Mesendoderm (in vitro differentiated cells): ENCODE measurements at regions not wholly inside any gene's neighbourhood (a gene's known extent, or its start where the extent isn't known, plus 50 kb on each side); places are given as distances from the start of the nearest gene placed in this dataset.

ENCODE experiments used
- DNase-seq: peaks from one replicate; pipeline ENCODE4 v3.0.0; 2013
- H2AK5ac ChIP-seq: 2 replicates; pipeline ENCODE4 v1.6.1; 2013; ENCODE audit warnings: low read length, inconsistent platforms
- H2BK120ac ChIP-seq: 2 replicates; pipeline ENCODE4 v1.6.1; 2013; ENCODE audit warnings: low read depth, mild to moderate bottlenecking, low read length, moderate library complexity, mixed read lengths
- H2BK15ac ChIP-seq: replicated peaks from 2 replicates; pipeline ENCODE4 v1.6.1; 2013; ENCODE audit warnings: low read depth, mild to moderate bottlenecking, moderate library complexity
- H2BK5ac ChIP-seq: 2 replicates; pipeline ENCODE4 v1.6.1; 2013; ENCODE audit warnings: low read length, inconsistent platforms
- H3K18ac ChIP-seq: 2 replicates; pipeline ENCODE4 v1.6.1; 2013; ENCODE audit warnings: mild to moderate bottlenecking, low read length, mixed read lengths
- H3K23ac ChIP-seq: one replicate; pipeline ENCODE4 v1.6.1; 2013; ENCODE audit warnings: low read length
- H3K27ac ChIP-seq: 2 replicates; pipeline ENCODE4 v1.5.1; 2013; ENCODE audit warnings: low read depth, mild to moderate bottlenecking, inconsistent platforms, low read length, moderate library complexity
- H3K27me3 ChIP-seq: 2 replicates; pipeline ENCODE4 v1.6.1; 2013; ENCODE audit warnings: low read length, control low read depth, mild to moderate bottlenecking, inconsistent platforms; ENCODE audit not compliant: insufficient read depth, poor library complexity
- H3K36me3 ChIP-seq: 2 replicates; pipeline ENCODE4 v1.6.1; 2013; ENCODE audit warnings: low read length, inconsistent platforms; ENCODE audit not compliant: control insufficient read depth, insufficient read depth
- H3K4ac ChIP-seq: one replicate; pipeline ENCODE4 v1.6.1; 2013; ENCODE audit warnings: low read depth, mild to moderate bottlenecking, low read length, moderate library complexity
- H3K4me1 ChIP-seq: 2 replicates; pipeline ENCODE4 v1.6.1; 2013; ENCODE audit warnings: low read depth, low read length, inconsistent platforms; ENCODE audit not compliant: control insufficient read depth
- H3K4me2 ChIP-seq: 2 replicates; pipeline ENCODE4 v1.6.1; 2013; ENCODE audit warnings: low read length
- H3K4me3 ChIP-seq: 2 replicates; pipeline ENCODE4 v1.5.1; 2013; ENCODE audit warnings: mild to moderate bottlenecking, low read length
- H3K56ac ChIP-seq: one replicate; pipeline ENCODE4 v1.6.1; 2013; ENCODE audit warnings: low read length
- H3K79me1 ChIP-seq: 2 replicates; pipeline ENCODE4 v1.6.1; 2013; ENCODE audit warnings: low read length, inconsistent platforms
- H3K79me2 ChIP-seq: 2 replicates; pipeline ENCODE4 v1.6.1; 2013; ENCODE audit warnings: mild to moderate bottlenecking, low read length; ENCODE audit not compliant: control insufficient read depth, insufficient read depth
- H3K9ac ChIP-seq: 2 replicates; pipeline ENCODE4 v1.6.1; 2013; ENCODE audit warnings: low read length, inconsistent platforms
- H4K5ac ChIP-seq: one replicate; pipeline ENCODE4 v1.6.1; 2013; ENCODE audit warnings: low read length
- H4K8ac ChIP-seq: one replicate; pipeline ENCODE4 v1.6.1; 2013; ENCODE audit warnings: low read depth, mild to moderate bottlenecking, control low read depth, low read length, moderate library complexity
- WGBS: extraction: QIAGEN DNeasy Blood & Tissue Kit; methylation state at CpG from one replicate; pipeline ENCODE4 v1.1.7; 2013; ENCODE audit warnings: low lambda C conversion rate, missing lambda C conversion rate; ENCODE audit not compliant: insufficient coverage; ENCODE audit errors: extremely low coverage; 5-methylcytosine and 5-hydroxymethylcytosine counted together

DNA sequence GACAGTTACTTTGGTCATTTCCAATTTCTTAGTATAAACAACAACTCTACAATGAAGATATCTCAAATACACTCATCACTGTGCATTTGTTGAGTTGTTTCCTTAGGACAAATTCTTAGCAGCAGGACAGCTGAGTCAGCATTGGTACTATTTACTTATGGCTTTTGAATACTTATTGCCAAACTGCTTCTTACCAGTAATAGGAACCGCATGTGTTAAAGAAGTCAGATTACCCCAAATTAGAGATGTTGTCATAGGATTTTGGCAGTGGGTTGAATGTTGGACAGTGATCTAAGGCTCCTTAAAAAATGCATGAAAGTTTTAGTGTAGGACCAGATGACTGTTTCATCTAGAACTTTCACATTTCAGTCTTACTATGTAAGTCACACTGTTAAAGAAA is 280.1 kb upstream of the DMRT1 start:
- WGBS: no CpG with 5 or more reads among the region's 1 CpG

DNA sequence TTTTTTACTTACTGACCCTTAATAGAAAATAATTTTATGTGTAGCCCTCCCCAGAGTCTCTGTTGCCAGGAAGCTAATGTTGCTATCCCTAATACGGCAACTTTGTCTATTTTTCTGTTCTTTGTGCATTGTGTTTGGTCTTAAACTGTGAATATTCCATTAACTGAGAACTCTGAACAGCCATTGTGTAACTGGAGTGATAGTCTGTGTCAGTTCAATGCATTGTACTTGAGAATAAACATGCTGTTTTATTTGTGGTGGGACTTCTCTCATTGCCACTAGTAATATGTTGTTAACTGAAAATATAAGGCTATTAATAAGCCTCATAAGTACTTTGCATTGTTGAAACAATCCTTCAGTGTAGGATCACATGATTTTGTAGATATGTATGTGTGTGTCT is 278.3 kb upstream of the DMRT1 start:
- H3K4me3 ChIP-seq: no peak overlapping the region
- no peak for DNase-seq
- no peaks in the 10 kb centered on the region for H3K36me3 ChIP-seq
- H2BK15ac ChIP-seq: no peak overlapping the region
- no peak overlapping the region for H3K27ac ChIP-seq
- H2BK5ac ChIP-seq: no peak overlapping the region
- no CpG with 5 or more reads among the region's 1 CpG for WGBS
- no peak overlapping the region for H3K23ac ChIP-seq
- H3K56ac ChIP-seq: no peak overlapping the region
- no peaks in the 10 kb centered on the region for H3K79me2 ChIP-seq
- no peak overlapping the region for H3K18ac ChIP-seq
- H2BK120ac ChIP-seq: no peak overlapping the region
- peaks cover 8% of the 10 kb centered on the region for H3K4me1 ChIP-seq
- no peak overlapping the region for H3K4me2 ChIP-seq
- H4K8ac ChIP-seq: no peak overlapping the region
- H3K9ac ChIP-seq: no peak overlapping the region
- no peak overlapping the region for H2AK5ac ChIP-seq
- no peak overlapping the region for H3K4ac ChIP-seq
- no peaks in the 10 kb centered on the region for H3K27me3 ChIP-seq
- H3K79me1 ChIP-seq: no peaks in the 10 kb centered on the region
- H4K5ac ChIP-seq: no peak overlapping the region

More for the DNA sequence above, 280.1 kb upstream of the DMRT1 start:
- no peak for DNase-seq
- Histone ChIP-seq H3K9ac (no peak overlapping the region), H3K23ac (no peak overlapping the region), H3K79me1 (no peaks in the 10 kb centered on the region), H3K4me3 (no peak overlapping the region), H3K36me3 (no peaks in the 10 kb centered on the region), H3K4me2 (no peak overlapping the region), H2BK5ac (no peak overlapping the region), H3K56ac (no peak overlapping the region), H2AK5ac (no peak overlapping the region), H2BK120ac (no peak overlapping the region), H3K27ac (no peak overlapping the region), H3K18ac (no peak overlapping the region), H4K8ac (no peak overlapping the region), H3K4me1 (peaks cover 8% of the 10 kb centered on the region), H3K4ac (no peak overlapping the region), H2BK15ac (no peak overlapping the region), H3K27me3 (no peaks in the 10 kb centered on the region), H4K5ac (no peak overlapping the region), H3K79me2 (no peaks in the 10 kb centered on the region)

DNA sequence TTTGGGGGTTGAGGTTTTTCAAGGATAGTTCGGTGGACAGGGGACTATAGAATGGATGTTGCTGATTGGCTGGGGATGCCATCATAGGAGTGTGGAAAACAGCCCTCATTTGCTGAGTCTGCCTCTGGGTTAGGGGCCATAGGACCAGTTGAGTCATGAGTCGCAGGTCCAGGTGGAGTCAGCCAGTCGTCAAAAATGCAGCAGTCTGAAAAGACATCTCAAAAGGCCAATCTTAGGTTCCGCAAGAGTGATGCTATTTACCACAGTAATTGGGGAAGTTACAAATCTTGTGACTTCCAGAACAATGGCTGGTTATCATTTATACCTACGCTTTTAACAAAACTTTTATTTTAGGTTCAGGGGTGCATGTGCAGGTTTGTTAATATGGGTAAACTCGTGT is 276.0 kb upstream of the DMRT1 start:
- Histone ChIP-seq H3K79me2 (no peaks in the 10 kb centered on the region), H3K23ac (no peak overlapping the region), H3K9ac (no peak overlapping the region), H3K79me1 (no peaks in the 10 kb centered on the region), H2BK15ac (no peak overlapping the region), H4K5ac (no peak overlapping the region), H3K4me2 (no peak overlapping the region), H2AK5ac (no peak overlapping the region), H3K27me3 (no peaks in the 10 kb centered on the region), H4K8ac (no peak overlapping the region), H3K4me1 (peaks cover 6% of the 10 kb centered on the region), H2BK120ac (no peak overlapping the region), H3K56ac (no peak overlapping the region), H3K4me3 (no peak overlapping the region), H2BK5ac (no peak overlapping the region), H3K36me3 (no peaks in the 10 kb centered on the region), H3K27ac (no peak overlapping the region), H3K18ac (no peak overlapping the region), H3K4ac (no peak overlapping the region)
- DNase-seq: no peak
- WGBS: no CpG with 5 or more reads among the region's 6 CpGs

DNA sequence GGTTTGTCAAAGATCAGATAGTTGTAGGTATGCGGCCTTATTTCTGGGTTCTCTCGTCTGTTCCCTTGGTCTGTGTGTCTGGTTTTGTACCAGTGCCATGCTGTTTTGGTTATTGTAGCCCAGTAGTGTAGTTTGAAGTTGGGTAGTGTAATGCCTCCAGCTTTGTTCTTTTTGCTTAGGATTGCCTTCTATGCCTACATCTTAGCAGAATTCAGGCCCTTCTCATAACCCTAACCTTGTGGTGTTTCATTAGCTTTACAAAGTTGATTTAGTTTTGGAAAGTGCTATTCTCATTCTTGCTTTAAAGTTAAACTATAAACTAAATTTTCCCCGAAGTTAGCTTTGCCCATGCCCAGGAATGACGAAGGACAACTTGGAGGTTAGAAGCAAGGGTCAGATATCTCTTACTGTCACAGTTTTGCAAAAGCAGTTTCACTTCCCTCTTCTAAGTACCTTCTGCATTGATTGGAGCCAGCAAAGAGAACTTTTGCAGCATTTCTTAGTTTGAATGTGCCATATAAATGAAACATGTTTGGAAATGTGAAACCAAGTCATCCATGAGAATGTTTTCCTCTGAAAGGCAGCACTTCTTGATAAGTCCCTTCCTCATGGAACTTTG is 274.3 kb upstream of the DMRT1 start:
- Histone ChIP-seq H2BK5ac (no peak overlapping the region), H3K27ac (no peak overlapping the region), H4K8ac (no peak overlapping the region), H3K79me1 (no peaks in the 10 kb centered on the region), H3K79me2 (no peaks in the 10 kb centered on the region), H2BK120ac (no peak overlapping the region), H4K5ac (no peak overlapping the region), H3K4me1 (no peaks in the 10 kb centered on the region), H3K27me3 (no peaks in the 10 kb centered on the region), H3K9ac (no peak overlapping the region), H3K4ac (no peak overlapping the region), H3K4me2 (no peak overlapping the region), H3K56ac (no peak overlapping the region), H2BK15ac (no peak overlapping the region), H2AK5ac (no peak overlapping the region), H3K23ac (no peak overlapping the region), H3K4me3 (no peak overlapping the region), H3K36me3 (no peaks in the 10 kb centered on the region), H3K18ac (no peak overlapping the region)
- DNase-seq: no peak
- no CpG with 5 or more reads among the region's 4 CpGs for whole genome bisulfite sequencing

DNA sequence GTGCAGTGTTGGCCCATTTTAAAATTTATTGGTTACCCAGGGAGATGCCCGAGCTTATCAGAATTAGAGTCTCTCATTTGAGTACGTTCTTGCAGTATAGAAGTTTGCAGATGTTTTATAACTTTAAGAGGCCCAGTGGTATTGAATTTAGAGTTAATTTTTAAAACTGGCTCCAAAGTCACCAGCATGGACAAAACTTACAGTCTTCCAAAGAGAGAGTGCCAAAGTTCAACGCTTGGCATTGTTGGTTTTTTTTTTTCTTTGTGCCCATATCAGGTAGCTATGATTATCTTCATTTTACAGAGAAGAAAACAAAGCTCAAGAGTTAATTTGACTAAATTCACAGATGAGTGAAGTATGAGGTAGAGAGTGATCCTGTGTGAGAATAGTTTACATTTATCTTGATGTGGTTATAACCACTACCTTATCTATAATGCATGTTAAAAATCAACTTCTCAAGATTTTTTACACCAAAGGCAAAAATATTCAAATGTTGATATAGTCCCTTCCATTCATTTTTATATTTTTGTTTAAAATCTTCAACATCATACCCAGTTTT is 273.7 kb upstream of the DMRT1 start:
- Histone ChIP-seq H2BK15ac (no peak overlapping the region), H2BK5ac (no peak overlapping the region), H2BK120ac (no peak overlapping the region), H3K9ac (no peak overlapping the region), H3K18ac (no peak overlapping the region), H3K4me1 (no peaks in the 10 kb centered on the region), H3K27ac (no peak overlapping the region), H4K5ac (no peak overlapping the region), H4K8ac (no peak overlapping the region), H3K23ac (no peak overlapping the region), H3K4ac (no peak overlapping the region), H2AK5ac (no peak overlapping the region), H3K79me1 (no peaks in the 10 kb centered on the region), H3K4me3 (no peak overlapping the region), H3K27me3 (no peaks in the 10 kb centered on the region), H3K56ac (no peak overlapping the region), H3K36me3 (no peaks in the 10 kb centered on the region), H3K4me2 (no peak overlapping the region), H3K79me2 (no peaks in the 10 kb centered on the region)
- no peak for DNase-seq
- no CpG with 5 or more reads among the region's 3 CpGs for WGBS

DNA sequence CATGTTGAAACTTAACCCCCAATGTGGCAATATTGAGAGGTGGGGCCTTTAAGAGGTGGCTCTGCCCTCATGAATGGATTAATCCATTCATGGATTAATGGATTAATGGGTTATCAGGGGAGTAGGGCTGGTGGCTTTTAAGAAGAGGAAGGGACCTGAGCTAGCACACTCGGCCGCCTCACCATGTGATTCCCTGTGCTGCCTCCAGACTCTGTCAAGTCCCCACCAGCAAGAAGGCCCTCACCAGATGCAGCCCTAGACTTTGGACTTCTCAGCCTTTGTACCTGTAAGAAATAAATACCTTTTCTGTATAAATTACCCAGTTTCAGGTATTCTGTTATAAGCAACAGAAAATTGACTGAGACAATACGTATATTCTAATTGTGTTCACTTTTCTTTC is 272.2 kb upstream of the DMRT1 start:
- Histone ChIP-seq H3K36me3 (no peaks in the 10 kb centered on the region), H3K79me2 (no peaks in the 10 kb centered on the region), H3K79me1 (no peaks in the 10 kb centered on the region), H4K5ac (no peak overlapping the region), H2AK5ac (no peak overlapping the region), H4K8ac (no peak overlapping the region), H3K23ac (no peak overlapping the region), H2BK5ac (no peak overlapping the region), H3K4me1 (no peaks in the 10 kb centered on the region), H3K56ac (no peak overlapping the region), H3K18ac (no peak overlapping the region), H3K4ac (no peak overlapping the region), H2BK120ac (no peak overlapping the region), H3K27ac (no peak overlapping the region), H2BK15ac (no peak overlapping the region), H3K4me3 (no peak overlapping the region), H3K4me2 (no peak overlapping the region), H3K27me3 (no peaks in the 10 kb centered on the region), H3K9ac (no peak overlapping the region)
- no CpG with 5 or more reads among the region's 3 CpGs for WGBS
- no peak for DNase-seq
